GM19328 (cell line): ENCODE measurements at regions not wholly inside any gene's neighbourhood (a gene's known extent, or its start where the extent isn't known, plus 50 kb on each side); places are given as distances from the start of the nearest gene placed in this dataset.
"Not testable (repeated sequence)": the region's sequence is repeated elsewhere in the genome, so short reads cannot be mapped to it uniquely, and the experiment has no call there.

Experiments
- ATAC-seq: cut with Tn5 transposase; IDR thresholded peaks from one replicate; pipeline ENCODE4 v1.9.1; 2021; ENCODE audit warnings: mild to moderate bottlenecking, moderate library complexity; ENCODE audit not compliant: unreplicated experiment

DNA sequence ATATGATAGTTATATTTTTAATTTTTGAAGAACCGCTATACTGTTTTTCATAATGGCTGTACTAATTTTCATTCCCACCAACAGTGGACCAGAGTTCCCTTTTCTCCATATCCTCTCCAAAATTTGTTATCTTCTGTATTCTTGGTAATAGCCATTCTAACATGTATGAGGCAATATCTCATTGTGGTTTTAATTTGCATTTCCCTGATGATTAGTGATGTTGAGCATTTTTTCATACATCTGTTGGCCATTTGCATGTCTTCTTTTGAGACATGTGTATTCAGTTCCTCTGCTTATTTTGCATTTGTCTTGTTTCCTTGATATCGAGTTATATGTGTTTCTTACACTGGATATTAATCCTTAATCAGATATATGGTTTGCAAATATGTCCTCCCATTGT, 770.8 kb upstream of the MBL2 start:
- ATAC-seq: no peak

DNA sequence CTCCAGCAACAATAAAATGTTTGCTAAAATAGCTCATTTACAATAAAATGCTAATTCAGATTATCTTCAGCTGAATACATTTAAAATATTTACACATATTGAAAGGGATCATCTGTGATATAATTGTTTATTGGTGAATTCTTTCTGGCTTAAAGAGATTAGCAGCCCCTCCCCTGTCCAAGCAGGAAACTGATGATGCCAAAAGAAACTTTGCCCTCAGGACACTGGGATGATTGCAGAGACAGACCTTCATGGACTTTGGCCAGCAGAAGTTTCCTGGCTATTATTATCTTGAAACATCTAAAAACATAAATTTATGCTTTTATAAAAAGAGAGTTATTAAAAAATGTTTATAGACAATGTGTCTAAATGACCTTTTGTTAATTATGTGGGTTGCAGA, 764.9 kb upstream of the MBL2 start:
- ATAC-seq: no peak

DNA sequence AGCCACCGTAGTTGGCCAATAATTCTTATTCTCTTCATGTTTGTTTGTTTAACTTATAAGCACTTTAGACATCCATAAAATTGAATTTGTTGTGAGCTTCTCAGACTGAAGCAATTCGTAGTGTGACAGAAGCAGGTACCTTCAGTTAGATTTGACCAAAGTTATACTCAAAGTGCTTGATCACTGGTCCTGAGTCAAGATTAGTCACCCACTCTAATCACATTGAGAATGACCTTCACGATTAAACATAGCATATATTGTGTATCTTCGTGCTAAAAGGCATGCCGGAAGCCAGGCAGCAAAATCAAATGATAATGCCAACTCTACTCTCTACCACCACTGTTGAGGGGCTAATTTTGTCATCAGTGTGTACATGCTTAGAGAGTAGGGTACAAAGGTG, 763.7 kb upstream of the MBL2 start:
- ATAC-seq: no peak

DNA sequence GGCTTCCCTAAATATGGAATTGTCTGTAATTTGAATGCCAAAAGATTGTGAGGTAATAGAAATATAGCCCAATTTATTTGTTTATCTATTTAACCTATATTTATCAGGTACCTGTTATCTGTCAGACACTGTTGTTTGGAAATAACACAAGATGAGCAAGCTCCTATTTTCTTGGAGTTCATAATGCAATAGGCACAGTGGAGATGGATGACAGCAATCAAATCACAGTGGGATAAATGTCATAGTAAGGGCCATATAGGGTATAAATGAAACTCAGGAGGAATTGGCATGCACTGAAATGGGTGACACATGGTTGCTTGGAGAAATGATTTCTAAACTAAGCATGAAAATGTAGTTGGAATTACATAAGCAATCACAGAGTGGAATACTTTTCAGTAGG, 761.8 kb upstream of the MBL2 start:
- ATAC-seq: no peak

DNA sequence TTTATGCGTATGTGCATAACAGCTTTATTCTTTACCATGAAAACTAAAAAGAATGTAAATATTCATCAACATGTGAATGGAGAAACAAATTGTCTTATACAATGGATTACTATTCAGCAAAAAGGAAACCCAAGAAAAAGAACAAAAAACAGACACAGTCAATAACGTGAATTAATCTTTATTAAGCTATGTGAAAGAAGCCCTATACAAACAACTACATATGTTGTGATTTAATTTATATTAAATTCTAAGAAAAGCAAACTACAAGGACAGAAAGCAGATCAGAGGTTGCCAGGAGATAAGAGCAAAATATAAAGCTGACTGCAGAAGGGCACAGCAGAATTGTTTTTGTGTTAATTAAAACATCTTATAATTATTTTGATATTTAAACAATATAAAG, 756.4 kb upstream of the MBL2 start:
- no peak for ATAC-seq

DNA sequence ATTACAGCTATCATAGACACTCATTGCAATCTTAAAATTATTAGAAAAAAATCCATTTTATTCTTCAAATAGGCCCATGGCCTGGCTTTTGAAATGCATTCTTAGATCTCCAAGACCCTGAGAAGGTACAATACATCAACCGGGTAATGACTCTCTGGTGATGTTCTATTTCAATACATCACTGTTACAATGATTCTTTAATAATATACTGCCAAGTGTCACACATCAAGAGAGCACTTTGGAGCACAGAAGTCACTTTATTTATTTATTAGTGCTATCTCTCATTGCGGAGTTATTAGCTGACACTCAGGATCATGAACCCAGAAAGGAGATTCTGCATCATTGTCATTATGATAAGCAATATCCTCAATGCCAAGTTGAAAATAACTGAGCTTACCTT, 748.5 kb upstream of the MBL2 start:
- ATAC-seq: no peak

DNA sequence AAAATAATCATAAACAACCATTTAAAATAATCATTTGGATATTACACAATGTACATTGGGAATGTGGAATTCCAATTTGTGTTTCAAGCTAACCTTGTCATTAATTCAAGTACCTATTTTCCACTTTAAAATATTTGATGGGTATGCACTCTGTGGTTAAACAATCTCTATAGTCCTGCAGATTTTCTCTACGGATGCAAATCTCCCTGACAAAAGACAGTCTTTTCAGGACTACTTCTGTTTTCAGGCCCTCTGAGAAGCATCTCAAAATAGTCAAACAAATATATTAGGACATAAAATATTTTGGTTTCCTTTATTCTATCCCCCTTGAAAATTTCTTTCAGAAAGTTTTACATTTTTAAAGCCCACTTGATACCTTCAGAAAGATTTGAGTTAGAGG, 735.6 kb upstream of the MBL2 start:
- ATAC-seq: no peak

DNA sequence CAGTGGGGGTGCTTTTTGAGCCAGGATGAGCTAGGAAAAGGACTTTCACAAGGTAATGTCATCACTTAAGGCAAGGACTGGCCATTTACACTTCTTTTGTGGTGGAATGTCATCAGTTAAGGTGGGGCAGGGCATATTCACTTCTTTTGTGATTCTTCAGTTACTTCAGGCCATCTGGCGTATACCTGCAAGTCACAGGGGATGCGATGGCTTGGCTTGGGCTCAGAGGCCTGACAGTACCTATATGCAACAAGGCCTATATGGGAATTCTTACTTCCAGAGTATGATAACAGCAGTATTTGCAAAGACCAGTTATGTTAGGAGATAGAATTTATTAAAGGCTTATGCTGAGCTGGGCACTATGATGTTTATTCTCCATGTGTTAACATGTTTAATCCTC, 731.9 kb upstream of the MBL2 start:
- not testable (repeated sequence) for ATAC-seq

DNA sequence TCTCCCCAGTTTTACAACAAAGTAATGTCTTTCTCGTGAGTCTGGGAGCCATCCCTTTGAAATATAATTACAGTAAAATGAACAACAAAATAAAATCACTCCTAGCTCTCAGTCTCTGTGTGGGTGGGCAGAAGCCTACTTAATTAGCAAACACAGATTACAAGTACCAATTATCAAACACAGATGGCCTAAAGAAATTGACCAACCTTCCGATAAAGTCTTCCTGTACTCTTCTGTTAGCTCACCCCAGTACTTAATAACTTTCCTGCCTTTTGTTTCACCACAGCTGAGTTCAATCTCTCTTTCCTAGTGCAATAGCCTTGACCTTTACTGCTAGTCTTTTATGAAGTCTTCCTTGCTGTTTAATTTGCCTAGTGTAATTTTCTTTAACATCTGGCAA, 719.2 kb upstream of the MBL2 start:
- no peak for ATAC-seq

DNA sequence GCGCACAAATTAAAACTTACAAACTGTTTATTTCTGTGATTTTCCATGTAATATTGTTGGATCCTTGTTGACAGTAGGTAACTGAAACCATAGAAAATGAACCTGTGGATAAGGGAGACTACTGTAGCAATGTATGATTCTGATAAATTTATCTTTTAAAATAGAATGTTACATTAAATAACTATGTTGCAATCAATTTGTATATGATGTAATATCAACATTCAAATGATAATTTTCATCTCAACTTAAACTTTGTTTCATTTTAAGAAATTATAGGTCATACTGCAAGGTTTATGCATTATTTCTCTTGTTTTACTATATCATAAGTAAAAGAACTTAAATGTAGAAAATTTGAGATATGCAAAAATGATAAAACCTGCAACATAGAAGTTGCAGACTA, 718.0 kb upstream of the MBL2 start:
- ATAC-seq: no peak

DNA sequence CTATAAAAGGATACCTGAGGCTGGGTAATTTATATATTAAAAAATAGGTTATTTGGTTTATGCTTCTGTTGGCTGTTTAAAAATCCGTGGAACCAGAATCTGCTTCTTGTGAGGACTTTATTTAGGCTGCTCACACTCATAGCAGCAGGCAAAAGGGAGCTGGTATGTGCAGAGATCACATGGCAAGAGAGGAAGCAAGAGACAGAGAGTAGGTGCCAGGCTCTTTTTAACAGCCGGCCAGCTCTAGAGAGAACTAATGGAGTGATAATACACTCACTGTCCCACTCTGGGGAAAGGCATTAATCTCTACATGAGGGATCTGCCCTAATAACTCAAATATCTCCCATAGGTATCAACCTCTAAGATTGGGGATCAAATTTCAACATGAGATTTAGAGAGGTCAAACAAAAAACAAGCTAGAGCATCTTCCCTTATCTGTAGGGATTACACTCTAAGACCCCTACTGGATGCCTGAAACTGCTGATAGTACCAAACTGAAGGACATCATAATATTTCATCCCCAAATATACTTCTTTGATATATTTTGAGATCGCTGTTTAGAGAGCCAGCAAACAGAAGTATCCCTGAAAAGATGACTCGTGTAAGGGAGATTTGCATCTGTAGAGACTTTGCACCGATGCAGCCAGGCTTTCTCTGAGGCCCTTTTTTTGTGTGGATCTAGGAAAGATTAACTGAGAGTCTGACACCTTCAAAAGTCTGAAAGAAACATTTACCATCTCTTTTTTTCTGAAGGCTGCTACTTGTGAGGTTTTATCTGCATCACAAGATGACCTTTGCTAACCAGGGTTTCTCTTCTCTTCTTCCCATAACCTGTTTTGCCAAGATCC, 717.0 kb upstream of the MBL2 start:
- no peak for ATAC-seq

DNA sequence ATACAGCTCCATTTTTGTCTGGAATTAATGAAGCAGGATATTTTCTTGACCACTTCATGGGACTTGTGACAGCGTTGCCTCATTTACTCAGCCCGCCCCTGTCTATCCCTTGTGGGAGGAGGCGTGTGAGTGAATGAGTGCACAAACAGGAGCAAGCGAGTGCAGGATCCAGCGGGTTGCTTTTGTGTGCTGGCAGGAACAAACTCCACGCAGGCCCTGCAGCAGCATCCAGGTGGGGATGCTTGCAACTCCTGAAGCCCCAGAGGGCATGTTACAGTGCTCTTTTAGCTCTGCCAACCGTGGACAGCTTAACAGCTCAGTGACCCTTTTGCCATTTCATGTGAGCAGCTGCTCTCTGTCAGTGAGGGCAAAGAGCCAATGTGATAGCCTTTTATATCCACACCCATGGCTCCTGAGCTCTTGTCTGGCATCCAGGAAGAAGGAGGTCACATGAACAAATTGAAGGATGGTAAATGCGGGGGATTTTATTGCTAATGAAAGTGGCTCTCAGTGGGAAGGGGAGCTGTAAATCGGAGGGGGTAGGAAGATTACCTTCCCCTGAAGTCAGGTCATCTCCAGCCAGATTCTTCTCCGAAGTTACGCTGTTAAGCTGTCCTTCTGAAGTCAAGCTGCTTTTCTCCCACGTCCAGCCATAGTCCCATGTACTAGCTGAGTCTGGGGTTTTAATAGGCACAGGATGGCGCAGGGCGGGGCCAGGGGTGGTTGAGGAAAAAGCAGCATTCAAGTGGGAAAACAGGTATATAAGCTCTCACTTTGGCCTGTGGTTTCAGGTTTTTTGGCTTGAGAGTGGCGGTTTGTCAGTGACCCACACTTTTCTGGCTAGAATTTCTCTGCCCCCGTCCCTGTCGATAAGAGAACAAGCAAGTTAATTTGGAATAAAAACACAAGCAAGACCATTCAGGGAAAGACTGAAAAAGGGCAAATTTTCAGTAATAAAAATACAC, 714.7 kb upstream of the MBL2 start:
- no peak for ATAC-seq

DNA sequence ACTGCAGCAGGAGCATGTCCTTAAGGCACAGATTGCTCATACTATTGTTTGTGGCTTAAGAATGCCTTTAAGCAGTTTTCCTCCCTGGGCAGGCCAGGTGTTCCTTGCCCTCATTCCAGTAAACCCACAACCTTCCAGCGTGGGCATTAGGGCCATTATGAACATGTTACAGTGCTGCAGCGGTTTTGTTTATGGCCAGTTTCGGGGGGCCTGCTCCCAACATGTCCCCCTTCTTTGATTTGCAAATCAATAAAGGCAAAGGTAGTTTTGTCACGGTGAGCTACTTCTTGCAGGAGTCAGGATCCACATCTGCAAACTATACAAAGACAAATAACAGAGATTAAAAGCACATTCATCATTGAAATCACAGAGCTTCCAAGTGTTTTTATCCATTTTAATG, 712.8 kb upstream of the MBL2 start:
- not testable (repeated sequence) for ATAC-seq

DNA sequence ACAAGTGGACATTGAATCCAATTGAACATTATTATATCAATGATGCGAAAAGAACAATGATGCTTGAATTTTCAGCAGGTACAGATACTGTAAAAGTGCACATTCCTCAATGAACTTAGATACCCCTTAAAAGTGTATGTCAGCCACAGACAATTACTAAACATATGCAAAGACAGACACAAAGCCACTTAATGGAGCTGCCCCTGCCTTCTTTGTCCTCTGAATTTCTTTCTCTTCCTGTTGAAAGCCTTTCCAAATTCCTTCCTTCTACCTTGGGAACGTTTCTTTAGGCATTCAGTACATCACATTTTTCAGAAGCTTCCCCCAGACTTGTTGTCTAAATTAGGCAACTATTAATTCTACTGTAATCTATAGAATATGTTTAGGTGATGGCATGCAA, 706.8 kb upstream of the MBL2 start:
- no peak for ATAC-seq

DNA sequence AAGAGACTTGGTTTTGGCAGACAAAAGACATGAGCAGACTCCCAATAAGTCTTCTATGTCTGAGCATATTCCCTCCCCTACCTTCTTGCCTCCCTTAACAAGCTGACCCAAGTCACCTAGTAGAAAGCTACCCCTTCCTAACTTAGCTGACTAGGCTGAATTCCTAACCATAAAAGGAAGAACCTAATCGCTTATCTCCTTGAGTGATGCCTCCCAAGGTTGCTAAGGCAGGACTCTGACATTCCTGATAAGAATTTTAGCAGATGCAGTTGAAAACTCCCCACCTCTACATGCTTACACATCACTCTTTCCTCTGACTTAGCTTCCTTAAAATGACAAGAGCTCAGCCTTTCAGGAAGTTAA, 704.7 kb upstream of the MBL2 start:
- ATAC-seq: no peak

DNA sequence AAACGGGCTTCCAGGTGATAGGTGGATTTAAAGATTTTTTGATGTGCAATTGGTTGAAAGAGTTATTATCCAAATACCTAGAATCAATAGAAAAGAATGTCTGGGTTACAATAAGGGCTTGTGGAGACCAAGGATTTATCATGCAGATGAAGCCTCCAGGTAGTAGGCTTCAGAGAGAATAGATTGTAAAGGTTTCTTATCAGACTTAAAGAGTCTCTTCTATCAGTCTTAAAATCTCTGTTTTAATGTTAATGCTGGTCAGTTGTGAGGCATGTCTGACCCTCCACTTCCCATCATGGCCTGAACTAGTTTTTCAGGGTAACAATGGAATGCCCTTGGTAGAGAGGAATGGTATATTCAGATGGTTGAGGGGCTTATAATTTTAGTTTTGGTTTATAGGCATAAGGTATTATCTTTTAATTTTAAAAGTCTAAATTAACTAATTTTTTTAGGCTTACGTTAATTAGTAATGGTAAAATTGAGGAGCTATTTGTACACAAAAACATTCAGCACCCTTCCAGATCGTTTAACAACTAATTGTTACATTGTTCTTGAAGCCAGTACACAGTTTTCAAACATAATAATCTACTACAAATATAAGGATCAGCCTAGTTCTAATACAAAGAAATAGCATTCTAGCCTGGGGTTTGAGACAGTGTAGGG, 704.2 kb upstream of the MBL2 start:
- no peak for ATAC-seq

DNA sequence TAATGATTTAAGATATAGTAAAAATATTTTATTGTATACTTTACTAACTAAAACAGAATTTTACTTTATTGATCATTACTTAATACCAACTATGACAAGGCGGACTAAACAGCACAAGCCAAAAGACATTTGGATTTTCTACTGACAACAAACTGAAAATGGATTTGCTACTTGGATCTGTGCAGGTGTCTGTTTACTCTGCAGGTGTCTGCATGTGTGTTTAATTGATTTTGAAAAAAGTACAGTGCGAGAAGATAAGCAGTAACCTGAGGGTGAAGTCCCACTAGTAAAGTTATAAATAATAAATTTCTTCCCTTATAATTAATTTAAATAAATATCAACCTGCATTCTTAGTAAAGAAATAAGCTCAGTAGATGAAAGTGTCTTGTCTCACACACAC, 696.8 kb upstream of the MBL2 start:
- ATAC-seq: no peak

DNA sequence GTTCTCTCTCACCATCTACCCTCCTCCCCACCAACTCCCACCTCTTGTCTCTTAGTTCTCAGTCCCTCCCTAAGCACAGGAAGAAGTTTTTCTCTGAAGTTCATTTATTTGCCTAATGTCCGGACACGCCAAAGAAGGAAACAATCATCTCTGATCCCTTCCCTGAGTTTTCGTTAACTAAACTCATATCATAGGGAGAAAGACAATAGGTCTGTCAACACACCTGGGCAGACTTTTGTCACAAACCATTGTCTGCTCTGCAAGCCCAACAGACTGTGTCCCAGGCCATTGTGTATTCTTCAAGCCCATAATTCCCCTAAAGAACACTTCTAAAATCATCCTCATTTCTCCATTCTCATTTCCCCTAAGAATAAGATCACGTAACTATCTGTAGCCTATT, 691.0 kb upstream of the MBL2 start:
- no peak for ATAC-seq

DNA sequence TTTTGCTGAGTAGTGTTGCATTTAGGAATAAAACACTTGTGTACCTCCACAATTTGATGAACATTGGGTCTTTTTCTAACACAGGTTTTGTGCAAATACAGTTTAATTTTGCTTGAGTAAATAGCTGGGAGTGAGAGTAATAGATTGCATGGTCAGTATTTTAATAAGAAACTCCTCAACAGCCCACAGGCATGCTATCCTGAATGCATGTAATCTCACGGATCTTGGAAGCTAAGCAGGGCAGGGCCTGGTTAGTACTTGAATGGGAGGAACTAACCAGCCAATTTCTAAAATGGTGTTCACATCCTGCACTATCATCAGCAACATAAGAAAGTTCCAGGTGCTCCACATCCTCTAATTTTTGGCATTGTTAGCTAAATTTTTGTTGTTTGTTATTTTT, 685.4 kb upstream of the MBL2 start:
- no peak for ATAC-seq

DNA sequence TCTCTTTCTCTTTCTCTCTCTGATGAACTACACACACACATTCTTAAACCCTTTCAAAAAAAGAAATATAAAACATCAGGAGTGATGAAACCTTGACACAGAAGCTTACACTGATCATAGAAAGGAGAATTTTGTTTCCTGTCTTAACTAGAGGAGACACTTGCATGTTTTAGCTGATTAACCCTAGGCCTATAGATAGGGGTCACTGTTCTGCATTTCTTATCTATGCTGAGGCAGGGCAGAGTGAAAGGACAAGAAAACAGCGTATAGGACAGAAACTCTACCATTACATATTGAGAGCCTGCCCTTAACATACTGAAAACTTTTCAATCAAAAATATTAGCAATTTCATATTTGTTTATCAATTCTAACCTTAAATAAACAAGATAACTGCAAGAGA, 680.6 kb upstream of the MBL2 start:
- no peak for ATAC-seq

DNA sequence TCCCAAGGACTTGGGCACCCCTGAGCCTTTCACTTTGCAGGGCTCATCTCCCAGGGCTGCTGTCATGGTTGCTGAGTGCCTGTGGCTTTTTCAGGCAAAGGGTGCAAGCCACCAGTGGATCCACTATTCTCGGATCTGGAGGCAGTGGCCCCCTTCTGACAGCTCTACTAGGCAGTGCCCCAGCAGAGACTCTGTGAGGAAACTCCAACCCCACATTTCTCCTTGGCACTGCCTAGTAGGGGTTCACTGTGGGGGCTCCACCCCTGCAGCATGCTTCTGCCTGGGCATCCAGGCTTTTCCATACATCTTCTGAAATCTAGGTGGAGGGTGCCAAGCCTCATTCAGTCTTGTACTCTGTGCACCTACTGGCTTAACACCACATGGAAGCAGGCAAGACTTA, 675.0 kb upstream of the MBL2 start:
- no peak for ATAC-seq

DNA sequence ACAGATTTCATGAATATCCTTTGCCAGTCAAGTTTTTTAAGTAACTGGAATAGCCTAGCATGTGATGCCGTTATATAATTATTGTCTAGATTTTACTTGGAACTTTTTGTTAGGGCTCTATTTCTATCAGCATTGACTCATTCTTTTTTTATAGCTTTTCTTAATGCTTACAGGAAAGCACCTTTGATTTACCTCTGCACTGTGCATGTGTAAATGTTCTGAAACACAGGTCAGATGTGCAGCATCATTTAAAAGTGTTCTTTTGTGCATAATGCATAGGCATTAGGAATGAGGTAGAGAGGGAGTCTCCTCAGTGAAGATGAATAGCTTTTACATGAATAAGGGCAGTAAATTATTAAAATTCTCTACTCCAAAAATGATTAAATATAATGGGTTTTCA, 669.3 kb upstream of the MBL2 start:
- ATAC-seq: no peak
